ENCODE measurements at regions not wholly inside any gene's neighbourhood (a gene's known extent, or its start where the extent isn't known, plus 50 kb on each side); places are given as distances from the start of the nearest gene placed in this dataset.
A peak's percentile ranks its signal among the peaks of the same experiment; 100 is the strongest.
"Not testable (repeated sequence)": the region's sequence is repeated elsewhere in the genome, so short reads cannot be mapped to it uniquely, and the experiment has no call there.

- in situ Hi-C loops (cut with MboI; ENCODE audit: low pct_unique_long_range_greater_than_20kb in 2 of 9, low sequenced_read_pairs in 9 of 9, unreplicated experiment in 9 of 9); H3K4me1 ChIP-seq (replicated peaks in 1 of 2); H3K27ac ChIP-seq: not testable (repeated sequence)
- 27 to 100% (median 74%) methylated on average over 1 to 24 of the region's 31 CpGs; no CpG with 5 or more reads in 6 of the 10 experiments for WGBS, 10 experiments
- ATAC-seq (replicated peaks in 6 of 8) = peak in 6 of 8 experiments; percentile 26 to 78 (median 44)
- peak overlapping the region in 4 of 5 donors; percentile 6 to 28 (median 20) for H3K4me3 ChIP-seq
Measured at GRCh38 chr17:62138676-62139121, 73.6 kb upstream of the MED13 start.

- in situ Hi-C loops (cut with MboI; ENCODE audit: low pct_unique_long_range_greater_than_20kb in 2 of 9, low sequenced_read_pairs in 9 of 9, unreplicated experiment in 9 of 9); H3K27ac ChIP-seq; H3K4me1 ChIP-seq (replicated peaks in 1 of 2): not testable (repeated sequence)
- H3K4me3 ChIP-seq = peak overlapping the region in 4 of 5 donors; percentile 6 to 28 (median 20)
- WGBS, 10 experiments = 70% methylated on average over 24 of the region's 92 CpGs; no CpG with 5 or more reads in 9 of the 10 experiments
- ATAC-seq (replicated peaks in 6 of 8) = peak in 6 of 8 experiments; percentile 24 to 82 (median 52)
Measured at GRCh38 chr17:62137734-62138624, 72.9 kb upstream of the MED13 start.

- H3K4me3 ChIP-seq; H3K4me1 ChIP-seq (replicated peaks in 1 of 2); in situ Hi-C loops (cut with MboI; ENCODE audit: low pct_unique_long_range_greater_than_20kb in 2 of 9, low sequenced_read_pairs in 9 of 9, unreplicated experiment in 9 of 9); H3K27ac ChIP-seq; ATAC-seq (replicated peaks in 6 of 8): not testable (repeated sequence)
- 60 to 100% (median 89%) methylated on average over 1 to 11 of the region's 40 CpGs; no CpG with 5 or more reads in 4 of the 10 experiments for WGBS, 10 experiments
Measured at GRCh38 chr17:62137013-62137733, 72.1 kb upstream of the MED13 start.

- ATAC-seq (replicated peaks in 6 of 8) = no peak
- H3K27ac ChIP-seq = no peak overlapping the region
- in situ Hi-C loops (cut with MboI; ENCODE audit: low pct_unique_long_range_greater_than_20kb in 2 of 9, low sequenced_read_pairs in 9 of 9, unreplicated experiment in 9 of 9) = no loop called here
- WGBS, 10 experiments = 0 to 89% (median 36%) methylated on average over 1 of the region's 1 CpG; no CpG with 5 or more reads in 4 of the 10 experiments
- no peak overlapping the region for H3K4me3 ChIP-seq
- no peaks in the 10 kb centered on the region for H3K4me1 ChIP-seq (replicated peaks in 1 of 2)
Measured at GRCh38 chr17:62135742-62136141, 70.7 kb upstream of the MED13 start.

- 40 to 100% (median 80%) methylated on average over 1 to 2 of the region's 2 CpGs; no CpG with 5 or more reads in 3 of the 10 experiments for WGBS, 10 experiments
- H3K4me1 ChIP-seq (replicated peaks in 1 of 2); H3K27ac ChIP-seq; ATAC-seq (replicated peaks in 6 of 8); in situ Hi-C loops (cut with MboI; ENCODE audit: low pct_unique_long_range_greater_than_20kb in 2 of 9, low sequenced_read_pairs in 9 of 9, unreplicated experiment in 9 of 9); H3K4me3 ChIP-seq: not testable (repeated sequence)
Measured at GRCh38 chr17:62135096-62135495, 70.0 kb upstream of the MED13 start.

GRCh38 chr17:62134397-62134796 is 69.3 kb upstream of the MED13 start:
- in situ Hi-C loops (cut with MboI; ENCODE audit: low pct_unique_long_range_greater_than_20kb in 2 of 9, low sequenced_read_pairs in 9 of 9, unreplicated experiment in 9 of 9) = no loop called here
- Histone ChIP-seq H3K4me1 (replicated peaks in 1 of 2) (no peaks in the 10 kb centered on the region), H3K4me3 (no peak overlapping the region), H3K27ac (no peak overlapping the region)
- ATAC-seq (replicated peaks in 6 of 8) = no peak
- WGBS, 10 experiments = 10 to 100% (median 87%) methylated on average over 1 to 4 of the region's 4 CpGs

GRCh38 chr17:62131271-62131670 is 66.2 kb upstream of the MED13 start:
- H3K27ac ChIP-seq; in situ Hi-C loops (cut with MboI; ENCODE audit: low pct_unique_long_range_greater_than_20kb in 2 of 9, low sequenced_read_pairs in 9 of 9, unreplicated experiment in 9 of 9); H3K4me3 ChIP-seq; ATAC-seq (replicated peaks in 6 of 8); H3K4me1 ChIP-seq (replicated peaks in 1 of 2): not testable (repeated sequence)
- 40 to 100% (median 87%) methylated on average over 1 to 6 of the region's 6 CpGs; no CpG with 5 or more reads in 1 of the 10 experiments for WGBS, 10 experiments

GRCh38 chr17:62130739-62131138 is 65.7 kb upstream of the MED13 start:
- in situ Hi-C loops (cut with MboI; ENCODE audit: low pct_unique_long_range_greater_than_20kb in 2 of 9, low sequenced_read_pairs in 9 of 9, unreplicated experiment in 9 of 9) = no loop called here
- WGBS, 10 experiments = 55 to 100% (median 83%) methylated on average over 1 of the region's 1 CpG; no CpG with 5 or more reads in 5 of the 10 experiments
- no peaks in the 10 kb centered on the region for H3K4me1 ChIP-seq (replicated peaks in 1 of 2)

GRCh38 chr17:62126292-62126691 is 61.2 kb upstream of the MED13 start:
- Histone ChIP-seq H3K27ac (no peak overlapping the region), H3K4me3 (no peak overlapping the region), H3K4me1 (replicated peaks in 1 of 2) (no peaks in the 10 kb centered on the region)
- ATAC-seq (replicated peaks in 6 of 8) = no peak
- WGBS, 10 experiments = 0 to 100% (median 70%) methylated on average over 1 to 3 of the region's 3 CpGs
- in situ Hi-C loops (cut with MboI; ENCODE audit: low pct_unique_long_range_greater_than_20kb in 2 of 9, low sequenced_read_pairs in 9 of 9, unreplicated experiment in 9 of 9) = no loop called here

More at GRCh38 chr17:62130739-62131138, 65.7 kb upstream of the MED13 start:
- Histone ChIP-seq H3K4me3 (no peak overlapping the region), H3K27ac (no peak overlapping the region)
- no peak for ATAC-seq (replicated peaks in 6 of 8)

GRCh38 chr17:62125307-62125706 is 60.2 kb upstream of the MED13 start:
- no peak for ATAC-seq (replicated peaks in 6 of 8)
- Histone ChIP-seq H3K4me1 (replicated peaks in 1 of 2) (no peaks in the 10 kb centered on the region), H3K27ac (no peak overlapping the region), H3K4me3 (no peak overlapping the region)
- in situ Hi-C loops (cut with MboI; ENCODE audit: low pct_unique_long_range_greater_than_20kb in 2 of 9, low sequenced_read_pairs in 9 of 9, unreplicated experiment in 9 of 9) = no loop called here
- 28 to 100% (median 84%) methylated on average over 1 to 3 of the region's 5 CpGs; no CpG with 5 or more reads in 5 of the 10 experiments for WGBS, 10 experiments

- WGBS, 10 experiments = 8 to 92% (median 64%) methylated on average over 1 to 4 of the region's 4 CpGs; no CpG with 5 or more reads in 2 of the 10 experiments
- ATAC-seq (replicated peaks in 6 of 8) = no peak
Measured at GRCh38 chr17:62121025-62121730, 56.1 kb upstream of the MED13 start.

GRCh38 chr17:62119373-62119772 is 54.3 kb upstream of the MED13 start:
- in situ Hi-C loops (cut with MboI; ENCODE audit: low pct_unique_long_range_greater_than_20kb in 2 of 9, low sequenced_read_pairs in 9 of 9, unreplicated experiment in 9 of 9) = no loop called here
- 8 to 100% (median 94%) methylated on average over 2 of the region's 2 CpGs; no CpG with 5 or more reads in 1 of the 10 experiments for WGBS, 10 experiments
- H3K27ac ChIP-seq = no peak overlapping the region
- no peaks in the 10 kb centered on the region for H3K4me1 ChIP-seq (replicated peaks in 1 of 2)
- no peak for ATAC-seq (replicated peaks in 6 of 8)
- H3K4me3 ChIP-seq = no peak overlapping the region

More at GRCh38 chr17:62121025-62121730, 56.1 kb upstream of the MED13 start:
- Histone ChIP-seq H3K4me1 (replicated peaks in 1 of 2) (no peaks in the 10 kb centered on the region), H3K4me3 (no peak overlapping the region), H3K27ac (no peak overlapping the region)
- in situ Hi-C loops (cut with MboI; ENCODE audit: low pct_unique_long_range_greater_than_20kb in 2 of 9, low sequenced_read_pairs in 9 of 9, unreplicated experiment in 9 of 9) = no loop called here

Data from motor neuron (in vitro differentiated cells).